ENCODE measurements at regions not wholly inside any gene's neighbourhood (a gene's known extent, or its start where the extent isn't known, plus 50 kb on each side); places are given as distances from the start of the nearest gene placed in this dataset.

GRCh38 chr11:115760461-115761320, 256.5 kb upstream of the CADM1 start:
- in situ Hi-C loops (cut with MboI; ENCODE audit: low sequenced_read_pairs in 4 of 4), result no loop called here
- Histone ChIP-seq H3K4me1 (peaks cover 9 to 13% of the 10 kb centered on the region in 2 donors), H3K4me3 (peak overlapping the region; percentile 53 to 68 (median 60)), H3K27ac (no peak overlapping the region), H3K9me3 (no peaks in the 10 kb centered on the region), H3K27me3 (peaks cover 0 to 8% (median 6%) of the 10 kb centered on the region in 3 donors), H3K36me3 (no peaks in the 10 kb centered on the region)
- DNase-seq (no peak), ATAC-seq (peak in 1 of 2 donors; percentile 37)
- no peak for TF ChIP-seq CTCF (IDR thresholded peaks at IDR 0.05 in 4 of 5, conservative IDR thresholded peaks at IDR 0.05 in 1 of 5)
- TF ChIP-seq POLR2A (IDR thresholded peaks at IDR 0.05), result no peak
- intact Hi-C loops (cut with DNase I; ENCODE audit: low total_unique reads), result loop anchor here (5.0 kb wide), 2 partner anchors 138 to 153 kb away; no protein-coding TSS in a partner anchor

- in situ Hi-C loops (cut with MboI; ENCODE audit: low sequenced_read_pairs in 4 of 4) (no loop called here), intact Hi-C loops (cut with DNase I; ENCODE audit: low total_unique reads) (loop anchor here (5.0 kb wide), 2 partner anchors 138 to 153 kb away; no protein-coding TSS in a partner anchor)
- DNase-seq, result no peak
- Histone ChIP-seq H3K4me3 (peak overlapping the region; percentile 53 to 68 (median 60)), H3K9me3 (no peaks in the 10 kb centered on the region), H3K27me3 (peaks cover 0 to 8% (median 6%) of the 10 kb centered on the region in 3 donors), H3K27ac (no peak overlapping the region), H3K36me3 (no peaks in the 10 kb centered on the region), H3K4me1 (peaks cover 6 to 9% of the 10 kb centered on the region in 2 donors)
- peak; percentile 34 to 36 for ATAC-seq
- TF ChIP-seq CTCF (IDR thresholded peaks at IDR 0.05 in 4 of 5, conservative IDR thresholded peaks at IDR 0.05 in 1 of 5) (no peak), POLR2A (IDR thresholded peaks at IDR 0.05) (no peak)
Observed at GRCh38 chr11:115759622-115760460, 255.6 kb upstream of the CADM1 start.

DNA sequence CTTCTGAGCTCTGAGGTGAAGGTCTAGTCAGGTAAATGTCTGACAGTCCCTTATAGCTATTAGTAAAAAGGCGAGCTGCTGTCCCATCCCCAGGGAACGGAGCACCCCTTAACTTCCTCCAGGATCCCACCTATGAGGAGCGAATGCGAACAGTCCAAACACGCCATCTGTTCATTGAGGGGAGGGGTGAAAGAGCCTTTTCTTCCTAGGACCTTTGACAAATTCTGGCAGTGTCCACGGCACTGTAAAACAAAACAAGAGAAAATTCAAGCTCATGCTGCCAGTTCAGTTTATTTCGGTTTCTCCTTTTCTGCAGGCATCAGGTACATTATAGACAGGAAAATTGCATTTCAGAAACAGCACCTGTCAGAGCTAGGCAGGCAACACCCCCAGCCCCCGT, 253.8 kb upstream of the CADM1 start:
- Histone ChIP-seq H3K27me3 (peaks cover 0 to 8% (median 6%) of the 10 kb centered on the region in 3 donors), H3K27ac (no peak overlapping the region), H3K4me1 (peaks cover 0 to 5% of the 10 kb centered on the region in 2 donors), H3K36me3 (no peaks in the 10 kb centered on the region), H3K9me3 (no peaks in the 10 kb centered on the region), H3K4me3 (no peak overlapping the region)
- in situ Hi-C loops (cut with MboI; ENCODE audit: low sequenced_read_pairs in 4 of 4), result no loop called here
- TF ChIP-seq POLR2A (IDR thresholded peaks at IDR 0.05), result no peak
- no peak for TF ChIP-seq CTCF (IDR thresholded peaks at IDR 0.05 in 4 of 5, conservative IDR thresholded peaks at IDR 0.05 in 1 of 5)
- ATAC-seq (no peak), DNase-seq (no peak)
- intact Hi-C loops (cut with DNase I; ENCODE audit: low total_unique reads), result no loop called here

DNA sequence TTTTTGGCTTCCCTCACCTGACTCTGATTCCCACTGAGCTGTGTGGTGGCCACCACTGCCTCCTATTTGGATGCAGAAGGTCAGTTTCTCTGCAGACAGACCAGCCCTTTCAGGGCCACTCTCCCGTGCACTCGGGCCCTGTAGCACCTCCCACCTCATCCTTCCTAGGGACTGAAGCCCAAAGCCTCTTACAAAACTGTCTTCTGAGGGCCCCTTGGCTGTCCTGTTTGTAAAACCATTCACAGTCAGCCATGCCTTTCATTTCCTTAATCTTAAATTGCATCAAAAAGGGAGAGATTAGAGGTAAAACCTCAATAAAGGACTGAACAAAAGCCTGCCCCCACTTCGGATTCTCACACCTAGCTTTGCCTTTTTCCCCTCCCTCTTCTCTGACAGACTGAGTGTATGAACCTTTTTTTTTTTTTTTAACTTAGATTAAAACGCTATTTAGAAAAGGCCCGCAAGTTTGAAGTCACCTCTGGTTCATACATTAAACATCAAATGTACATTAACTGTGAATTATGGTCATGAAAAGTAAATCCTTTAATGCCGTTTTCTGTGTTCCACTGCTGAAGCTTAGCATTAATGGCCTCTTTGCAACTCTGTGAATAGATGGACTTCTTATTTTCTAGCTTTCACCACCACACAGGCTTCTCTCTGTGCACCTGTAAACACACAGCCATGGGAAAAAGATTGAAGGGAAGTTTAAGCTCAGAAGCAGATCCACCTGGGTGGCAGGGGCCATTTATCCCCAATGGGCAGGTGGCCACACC, 247.2 kb upstream of the CADM1 start:
- no peak for ATAC-seq
- intact Hi-C loops (cut with DNase I; ENCODE audit: low total_unique reads) (no loop called here), in situ Hi-C loops (cut with MboI; ENCODE audit: low sequenced_read_pairs in 4 of 4) (no loop called here)
- no peaks in the 10 kb centered on the region for H3K27me3 ChIP-seq
- H3K9me3 ChIP-seq, result no peaks in the 10 kb centered on the region
- H3K27ac ChIP-seq, result no peak overlapping the region
- no peaks in the 10 kb centered on the region for H3K36me3 ChIP-seq
- H3K4me3 ChIP-seq, result no peak overlapping the region
- no peak for TF ChIP-seq CTCF (IDR thresholded peaks at IDR 0.05 in 4 of 5, conservative IDR thresholded peaks at IDR 0.05 in 1 of 5)
- TF ChIP-seq POLR2A (IDR thresholded peaks at IDR 0.05), result no peak
- H3K4me1 ChIP-seq, result no peaks in the 10 kb centered on the region
- DNase-seq, result no peak

Measured in gastrocnemius medialis (tissue), 4 donors.